NB4 (cell line): ENCODE measurements at regions not wholly inside any gene's neighbourhood (a gene's known extent, or its start where the extent isn't known, plus 50 kb on each side); places are given as distances from the start of the nearest gene placed in this dataset.

Experiments used
- DNase-seq: peaks from one replicate; pipeline ENCODE4 v3.0.0; 2010; ENCODE audit warnings: low read depth
- H3K4me3 ChIP-seq: one replicate; pipeline ENCODE4 v1.5.1; 2011; ENCODE audit warnings: mild to moderate bottlenecking, low read depth, low read length, moderate library complexity
- CTCF ChIP-seq: IDR thresholded peaks from one replicate; pipeline ENCODE4 v1.5.1; 2012; ENCODE audit warnings: low read depth, low read length
- MAX ChIP-seq: IDR thresholded peaks from 2 replicates; pipeline ENCODE4 v1.6.1; 2011; ENCODE audit warnings: low read depth, low read length
- MYC ChIP-seq: IDR thresholded peaks from 2 replicates; pipeline ENCODE4 v1.6.1; 2011; ENCODE audit warnings: low read depth, low read length
- POLR2A ChIP-seq: IDR thresholded peaks from 2 replicates; pipeline ENCODE4 v1.6.1; 2011; ENCODE audit warnings: mild to moderate bottlenecking; ENCODE audit not compliant: insufficient read length; ENCODE audit errors: extremely low read depth

DNA sequence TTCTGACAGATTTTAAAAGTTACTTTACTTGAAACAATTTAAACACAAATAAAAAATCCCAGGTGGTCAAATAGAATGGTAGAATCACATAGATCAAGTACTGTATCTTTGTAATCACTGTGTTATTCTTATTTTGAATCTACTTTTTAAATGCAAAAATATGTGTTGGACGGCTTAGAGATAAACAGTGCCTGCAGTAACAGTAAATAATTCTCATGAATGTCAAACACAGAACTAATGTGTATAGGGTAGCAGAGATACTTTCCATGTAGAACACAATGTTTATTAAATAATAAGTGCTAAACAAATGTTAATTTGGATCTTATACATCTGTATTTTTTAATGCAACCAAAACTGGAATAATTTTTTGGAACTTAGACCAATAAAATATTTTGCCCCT, 1199.4 kb downstream of the SORCS1 start:
- H3K4me3 ChIP-seq, result no peak overlapping the region
- no peak for TF ChIP-seq MYC
- TF ChIP-seq MAX, result no peak
- TF ChIP-seq POLR2A, result no peak
- no peak for TF ChIP-seq CTCF
- DNase-seq, result no peak

- TF ChIP-seq MYC (no peak), POLR2A (no peak), CTCF (no peak)
- H3K4me3 ChIP-seq, result no peak overlapping the region
- peak; percentile 12 for DNase-seq
Measured at GRCh38 chr10:105964009-105964408, 1200.5 kb downstream of the SORCS1 start.

DNA sequence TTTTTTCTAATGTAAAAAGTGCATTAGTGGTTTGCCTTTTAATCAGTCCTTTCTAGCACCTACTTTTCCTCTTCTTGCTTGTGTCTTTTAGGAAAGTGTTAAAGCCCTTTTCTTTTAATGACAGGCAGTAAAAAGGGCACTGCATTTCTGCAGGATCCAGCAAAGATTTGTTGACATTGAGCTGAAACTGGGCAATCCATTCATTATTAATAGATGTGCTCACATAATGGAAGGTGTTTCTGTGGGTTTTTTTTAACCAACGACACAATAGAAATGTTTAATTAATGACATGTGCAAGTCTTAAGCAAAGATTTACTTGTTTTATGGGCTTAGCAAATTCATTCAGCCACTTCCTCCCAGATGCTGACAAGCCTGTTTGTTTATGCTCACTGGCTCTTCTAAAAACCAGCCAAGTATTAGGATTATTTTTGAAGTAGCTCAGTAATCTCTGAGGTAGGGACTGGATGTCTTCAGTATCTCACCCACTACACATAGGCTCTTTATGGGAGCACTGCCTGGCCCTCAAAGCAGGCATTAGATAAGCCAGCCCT, 1201.1 kb downstream of the SORCS1 start:
- TF ChIP-seq CTCF (no peak), POLR2A (no peak), MYC (no peak), MAX (no peak)
- DNase-seq, result no peak
- H3K4me3 ChIP-seq, result no peak overlapping the region

GRCh38 chr10:105956550-105956949, 1208.0 kb downstream of the SORCS1 start:
- TF ChIP-seq CTCF, result no peak
- no peak for TF ChIP-seq MAX
- TF ChIP-seq POLR2A, result no peak
- no peak for TF ChIP-seq MYC

GRCh38 chr10:105953861-105954260, 1210.6 kb downstream of the SORCS1 start:
- no peak for DNase-seq
- H3K4me3 ChIP-seq, result no peak overlapping the region
- TF ChIP-seq MYC, result no peak
- no peak for TF ChIP-seq CTCF
- TF ChIP-seq POLR2A, result no peak
- no peak for TF ChIP-seq MAX

More at GRCh38 chr10:105956550-105956949, 1208.0 kb downstream of the SORCS1 start:
- H3K4me3 ChIP-seq, result no peak overlapping the region
- DNase-seq, result no peak

DNA sequence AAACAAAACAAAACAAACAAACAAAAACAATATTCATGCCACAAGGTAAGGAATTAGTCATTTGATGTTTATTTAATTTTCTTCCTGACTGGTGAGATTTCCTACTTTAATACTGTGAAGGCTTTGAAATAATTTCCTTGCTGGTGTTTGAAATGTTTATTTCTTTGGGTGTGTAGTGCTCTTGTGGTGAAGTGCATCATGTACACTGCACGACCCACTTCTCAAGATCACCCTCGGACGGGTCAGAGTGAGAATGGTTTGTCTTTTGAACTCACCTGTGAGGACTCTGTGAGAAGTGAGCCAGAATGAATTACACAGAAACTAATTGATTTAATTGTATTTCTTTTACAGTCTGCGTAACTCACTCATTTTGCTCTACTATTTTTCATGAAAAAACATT, 1211.5 kb downstream of the SORCS1 start:
- no peak overlapping the region for H3K4me3 ChIP-seq
- no peak for DNase-seq
- no peak for TF ChIP-seq MAX
- TF ChIP-seq POLR2A, result no peak
- no peak for TF ChIP-seq MYC
- TF ChIP-seq CTCF, result no peak
